PC-9 (cell line): ENCODE measurements at regions not wholly inside any gene's neighbourhood (a gene's known extent, or its start where the extent isn't known, plus 50 kb on each side); places are given as distances from the start of the nearest gene placed in this dataset.

ENCODE experiments used
- CTCF ChIP-seq: fragments of 200-600 bp; sonication (generic); conservative IDR thresholded peaks from 2 replicates; pipeline ENCODE4 v1.6.1; 2017; ENCODE audit warnings: mixed run types, antibody characterized with exemption, mild to moderate bottlenecking, moderate library complexity
- EZH2 ChIP-seq: fragments of 200-600 bp; sonication (generic); IDR thresholded peaks from 2 replicates; pipeline ENCODE4 v1.8.0; 2017; ENCODE audit warnings: antibody characterized with exemption, low read depth

- no peak for TF ChIP-seq CTCF
- TF ChIP-seq EZH2, result no peak
Observed at GRCh38 chr2:109062145-109062858, 66.7 kb upstream of the SH3RF3 start.
